HG02610 (cell line): ENCODE measurements at regions not wholly inside any gene's neighbourhood (a gene's known extent, or its start where the extent isn't known, plus 50 kb on each side); places are given as distances from the start of the nearest gene placed in this dataset.
"Not testable (repeated sequence)": the region's sequence is repeated elsewhere in the genome, so short reads cannot be mapped to it uniquely, and the experiment has no call there.

Experiments
- ATAC-seq: cut with Tn5 transposase; IDR thresholded peaks from one replicate; pipeline ENCODE4 v1.9.1; 2021; ENCODE audit warnings: mild to moderate bottlenecking, moderate library complexity; ENCODE audit not compliant: unreplicated experiment

- not testable (repeated sequence) for ATAC-seq
Measured at GRCh38 chr10:46792657-46793357, 118.4 kb upstream of the PTPN20 start.

- ATAC-seq: not testable (repeated sequence)
Measured at GRCh38 chr10:46796351-46796750, 114.9 kb upstream of the PTPN20 start.

- not testable (repeated sequence) for ATAC-seq
Measured at GRCh38 chr10:46802010-46802409, 109.2 kb upstream of the PTPN20 start.

GRCh38 chr10:46803082-46803481 is 108.1 kb upstream of the PTPN20 start:
- not testable (repeated sequence) for ATAC-seq

GRCh38 chr10:46810222-46810621 is 101.0 kb upstream of the PTPN20 start:
- ATAC-seq: not testable (repeated sequence)

GRCh38 chr10:46816126-46816525 is 95.1 kb upstream of the PTPN20 start:
- not testable (repeated sequence) for ATAC-seq

- ATAC-seq: not testable (repeated sequence)
Measured at GRCh38 chr10:46840393-46841050, 70.7 kb upstream of the PTPN20 start.

GRCh38 chr10:46841051-46841593 is 70.1 kb upstream of the PTPN20 start:
- ATAC-seq: not testable (repeated sequence)

- not testable (repeated sequence) for ATAC-seq
Measured at GRCh38 chr10:46845194-46845593, 66.0 kb upstream of the PTPN20 start.

GRCh38 chr10:46845640-46846039 is 65.6 kb upstream of the PTPN20 start:
- not testable (repeated sequence) for ATAC-seq

- not testable (repeated sequence) for ATAC-seq
Measured at GRCh38 chr10:46860753-46861152, 50.5 kb upstream of the PTPN20 start.
